CD1c-positive myeloid dendritic cell (primary cell): ENCODE measurements at regions not wholly inside any gene's neighbourhood (a gene's known extent, or its start where the extent isn't known, plus 50 kb on each side); places are given as distances from the start of the nearest gene placed in this dataset.

ENCODE experiments used
- DNase-seq: peaks from one replicate; pipeline ENCODE4 v3.0.0-alpha.2; 2016; ENCODE audit errors: extremely low spot score

DNA sequence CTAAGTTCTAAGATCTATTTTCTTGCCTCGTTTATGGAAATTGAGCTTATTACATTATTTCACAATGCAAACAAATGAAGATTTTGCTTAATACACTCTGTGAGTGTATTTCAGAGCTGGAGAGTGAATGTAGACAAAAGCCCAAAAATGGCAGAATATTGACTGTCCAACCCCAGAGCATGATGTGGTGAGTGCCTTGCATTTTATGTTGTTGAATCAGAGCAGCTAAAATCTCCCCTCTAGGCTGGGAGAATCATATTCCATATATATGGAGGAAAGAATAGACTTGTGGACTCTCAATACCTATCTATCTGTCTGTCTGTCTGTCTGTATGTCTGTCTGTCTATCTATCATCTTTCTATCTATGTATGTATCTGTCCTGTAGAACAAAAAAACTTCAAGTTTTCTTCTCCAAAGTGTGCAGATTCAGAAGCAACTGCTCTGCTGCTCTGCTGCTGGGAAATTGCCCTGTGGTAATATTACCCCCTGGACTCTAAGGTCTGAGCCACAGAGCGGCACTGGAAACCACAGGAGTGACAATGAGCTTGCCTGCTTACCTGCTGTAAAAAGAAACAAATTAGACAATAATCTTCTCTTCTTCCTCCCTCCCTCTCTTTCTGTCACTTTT lies 209.4 kb upstream of the PRICKLE1 start:
- DNase-seq, result no peak

DNA sequence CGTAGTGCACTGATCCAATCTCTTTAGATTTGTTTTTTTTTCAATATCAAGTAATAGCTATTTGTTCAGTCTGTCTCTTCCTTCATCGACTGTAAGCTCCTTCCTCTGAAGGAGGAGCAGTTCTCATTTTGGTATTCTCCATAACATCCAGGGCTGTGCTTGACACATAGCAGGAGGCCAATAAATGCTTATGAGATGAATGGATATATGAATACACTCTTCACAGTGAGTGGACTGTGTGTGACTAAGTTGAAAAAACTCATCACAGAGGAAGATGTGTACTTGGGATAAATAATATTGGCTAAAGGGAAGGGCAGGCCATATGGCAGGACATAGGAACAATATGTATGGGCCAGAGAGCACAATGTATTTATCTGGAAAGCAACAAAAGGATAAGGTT lies 205.3 kb upstream of the PRICKLE1 start:
- DNase-seq, result no peak

GRCh38 chr12:42793166-42793565 lies 203.6 kb upstream of the PRICKLE1 start:
- DNase-seq, result no peak

- DNase-seq, result no peak
Measured at GRCh38 chr12:42792265-42792664, 202.7 kb upstream of the PRICKLE1 start.

GRCh38 chr12:42791399-42791798 lies 201.9 kb upstream of the PRICKLE1 start:
- no peak for DNase-seq

GRCh38 chr12:42790761-42791151 lies 201.2 kb upstream of the PRICKLE1 start:
- no peak for DNase-seq

DNA sequence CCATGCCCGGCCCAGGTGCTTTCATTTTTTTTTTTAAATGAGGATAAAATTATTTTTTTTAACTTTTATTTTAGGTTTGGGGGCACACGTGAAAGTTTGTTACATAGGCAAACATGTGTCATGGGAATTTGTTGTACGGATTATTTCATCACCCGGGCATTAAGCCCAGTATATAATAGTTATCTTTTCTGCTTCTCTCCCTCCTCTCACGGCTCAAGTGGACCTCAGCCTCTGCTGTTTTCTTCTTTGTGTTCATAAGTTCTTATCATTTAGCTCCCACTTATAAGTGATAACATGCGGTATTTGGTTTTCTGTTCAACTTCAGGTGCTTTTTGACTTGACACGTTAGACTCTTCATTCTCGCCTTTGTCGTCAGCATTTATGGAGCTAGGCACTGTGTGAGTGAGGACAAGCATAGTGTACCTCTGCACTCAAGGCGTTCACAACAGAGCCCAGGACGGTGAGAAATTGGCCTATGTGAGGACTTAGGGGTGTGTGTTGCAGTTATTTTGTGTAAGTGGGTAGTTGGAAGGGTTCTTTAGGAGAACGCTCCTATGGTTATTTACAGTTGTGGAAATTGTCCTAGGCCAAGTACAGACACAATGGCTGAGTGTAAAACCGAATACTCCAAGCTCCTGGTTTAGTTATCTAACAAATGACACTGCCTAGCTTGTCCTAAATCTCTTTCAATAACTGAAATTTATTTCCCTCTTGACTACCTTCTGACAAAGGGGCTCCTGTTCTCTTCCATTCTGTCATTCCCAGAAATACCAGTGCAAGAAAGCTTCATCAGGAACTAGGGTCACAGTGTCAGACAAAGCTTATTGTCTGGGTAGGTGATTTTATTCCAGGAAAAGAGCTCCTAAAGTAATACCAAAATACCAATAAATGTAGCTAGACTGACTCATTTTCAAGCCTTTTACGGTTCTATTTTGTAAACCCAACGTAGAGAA lies 200.5 kb upstream of the PRICKLE1 start:
- no peak for DNase-seq

DNA sequence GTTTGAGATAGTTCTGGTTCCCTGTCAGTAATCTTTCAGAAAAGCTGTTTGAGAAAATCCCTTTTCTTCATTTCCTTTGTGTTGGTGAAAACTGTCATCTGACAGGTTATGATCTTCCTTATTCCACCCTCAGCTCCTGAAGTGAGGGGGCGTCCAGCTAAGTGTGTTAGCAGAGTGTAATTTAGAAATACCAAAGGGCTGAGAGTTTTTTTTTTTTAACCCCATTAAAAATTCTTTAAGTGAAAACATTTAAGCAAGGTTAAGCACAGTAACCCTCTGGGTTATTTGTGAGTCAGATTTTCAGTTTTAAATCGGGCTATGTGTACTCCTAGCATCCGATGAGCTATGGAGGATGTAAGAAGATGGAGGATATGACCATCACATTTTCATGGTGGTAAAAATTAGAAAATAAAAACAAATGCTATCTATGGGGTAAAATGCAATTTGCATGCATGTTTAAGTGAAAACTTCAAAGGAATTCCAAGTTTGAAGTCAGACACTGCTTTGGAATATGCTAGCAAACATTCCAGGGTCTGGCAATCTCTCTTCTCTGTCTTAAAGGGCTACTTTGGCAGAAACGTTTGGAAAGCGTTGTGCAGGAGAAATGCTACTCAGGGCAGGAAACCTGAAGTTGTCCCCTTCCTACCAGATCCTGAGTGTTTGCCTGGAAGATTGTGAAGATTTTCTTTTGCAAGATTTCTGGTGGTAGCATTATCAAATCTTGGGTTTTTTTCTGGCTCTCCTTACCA lies 197.0 kb upstream of the PRICKLE1 start:
- DNase-seq, result no peak

- DNase-seq, result no peak
Measured at GRCh38 chr12:42785944-42786343, 196.4 kb upstream of the PRICKLE1 start.

GRCh38 chr12:42780671-42781070 lies 191.1 kb upstream of the PRICKLE1 start:
- DNase-seq, result no peak

DNA sequence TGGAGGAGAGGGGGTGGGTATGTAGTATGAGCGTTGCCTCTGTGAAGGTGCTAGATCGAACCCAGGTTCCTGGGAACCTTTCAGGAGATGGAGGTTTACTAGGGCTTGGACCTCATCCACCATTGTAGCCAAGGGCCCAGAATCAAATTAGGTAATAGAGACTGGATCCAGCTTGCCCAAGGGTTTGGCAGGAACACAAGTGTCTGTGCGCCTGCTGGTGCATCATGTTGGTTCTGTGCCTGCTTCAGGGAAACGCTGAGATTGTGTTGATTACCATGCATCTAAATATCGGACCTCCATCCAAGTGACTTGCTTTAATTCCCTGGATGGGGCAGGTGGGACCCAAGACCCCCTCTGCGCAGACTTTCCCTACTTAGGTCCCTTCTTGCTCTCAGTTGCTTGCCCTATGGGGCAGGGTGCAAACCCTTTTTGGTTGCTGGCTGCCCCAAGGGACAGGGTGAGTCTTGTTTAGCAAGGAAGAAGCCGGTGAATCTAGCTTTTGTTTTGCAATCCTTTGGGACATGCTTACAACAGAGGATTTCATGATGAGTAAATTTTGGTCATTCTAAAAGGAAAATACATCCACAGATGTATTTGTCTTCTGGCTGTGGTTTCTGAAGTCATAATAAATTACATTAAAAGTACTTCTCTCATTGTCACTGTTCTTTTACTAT lies 189.8 kb upstream of the PRICKLE1 start:
- no peak for DNase-seq

DNA sequence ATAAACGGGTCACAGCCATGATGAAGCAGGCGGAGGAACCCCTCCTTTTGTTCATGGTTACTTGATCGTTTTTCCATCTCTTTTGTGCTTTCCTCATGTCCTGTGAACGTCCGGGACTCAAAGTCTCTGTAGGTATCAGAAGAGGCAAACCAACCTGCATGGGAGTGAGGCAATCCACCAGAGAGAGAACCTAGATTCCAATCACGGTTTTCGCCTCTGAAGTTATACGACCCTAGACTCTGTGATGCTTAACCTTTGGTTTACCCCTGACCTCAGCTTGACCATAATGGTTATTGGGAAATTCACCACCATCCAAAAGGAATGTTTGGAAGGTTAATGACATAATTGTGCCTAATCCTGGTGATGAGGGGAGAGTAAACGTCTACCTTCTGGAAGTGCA lies 186.8 kb upstream of the PRICKLE1 start:
- no peak for DNase-seq

DNA sequence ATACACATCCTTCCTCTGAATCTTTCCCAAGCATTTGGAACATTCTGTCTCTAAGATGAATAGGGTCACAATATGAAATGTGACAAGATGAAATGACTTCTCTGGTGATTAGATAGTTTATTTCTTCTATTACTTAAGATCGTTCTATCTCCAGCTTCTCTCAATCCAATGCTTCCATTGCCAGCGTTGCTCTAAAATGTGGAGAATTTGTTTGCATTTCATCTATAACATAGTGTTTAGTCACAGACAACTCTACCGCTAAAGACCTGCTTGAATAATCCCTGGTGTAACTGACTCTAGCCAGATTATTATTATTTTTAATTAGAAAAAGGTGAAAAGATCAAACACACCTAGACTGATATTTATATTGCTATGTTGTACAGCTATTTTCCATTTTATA lies 184.7 kb upstream of the PRICKLE1 start:
- no peak for DNase-seq

DNA sequence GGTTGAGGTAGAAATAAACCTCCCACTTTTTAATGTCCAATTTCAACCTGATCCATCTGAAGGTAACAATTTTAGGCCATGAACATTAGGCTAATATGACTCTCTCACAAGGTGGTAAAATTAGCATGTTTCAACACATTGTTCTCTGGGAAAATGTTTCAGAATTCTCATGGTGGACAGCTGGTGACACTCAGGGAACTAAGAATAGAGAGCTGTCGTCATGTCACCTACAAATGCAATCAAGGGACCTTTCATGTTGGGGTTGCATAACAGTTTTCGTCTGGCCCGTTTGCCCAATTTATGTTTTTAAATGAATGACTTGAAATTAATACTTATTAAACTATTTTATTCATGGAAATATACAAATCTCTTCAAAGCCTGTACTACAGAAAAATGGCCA lies 180.7 kb upstream of the PRICKLE1 start:
- DNase-seq, result no peak

DNA sequence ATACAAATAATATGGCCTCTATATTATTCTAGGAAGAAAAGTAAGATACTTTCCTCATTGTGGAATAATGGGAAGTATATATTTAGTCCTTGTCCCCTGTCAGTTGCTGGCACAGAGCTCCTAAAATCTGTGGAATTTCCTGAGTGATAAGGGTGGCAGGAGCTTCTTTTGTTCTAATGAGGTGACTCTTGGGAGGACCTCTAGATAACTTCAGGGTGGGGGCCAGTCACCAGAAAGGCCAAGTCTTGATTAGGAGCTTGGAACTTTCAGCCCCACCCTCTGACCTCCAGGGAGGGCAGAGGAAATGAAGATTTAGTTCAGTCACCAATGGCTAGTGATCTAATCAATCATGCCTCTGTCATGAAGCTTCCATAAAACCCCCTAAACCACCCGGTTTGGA lies 179.9 kb upstream of the PRICKLE1 start:
- no peak for DNase-seq

- DNase-seq, result no peak
Measured at GRCh38 chr12:42767998-42768397, 178.5 kb upstream of the PRICKLE1 start.

GRCh38 chr12:42767326-42767954 lies 177.9 kb upstream of the PRICKLE1 start:
- no peak for DNase-seq

DNA sequence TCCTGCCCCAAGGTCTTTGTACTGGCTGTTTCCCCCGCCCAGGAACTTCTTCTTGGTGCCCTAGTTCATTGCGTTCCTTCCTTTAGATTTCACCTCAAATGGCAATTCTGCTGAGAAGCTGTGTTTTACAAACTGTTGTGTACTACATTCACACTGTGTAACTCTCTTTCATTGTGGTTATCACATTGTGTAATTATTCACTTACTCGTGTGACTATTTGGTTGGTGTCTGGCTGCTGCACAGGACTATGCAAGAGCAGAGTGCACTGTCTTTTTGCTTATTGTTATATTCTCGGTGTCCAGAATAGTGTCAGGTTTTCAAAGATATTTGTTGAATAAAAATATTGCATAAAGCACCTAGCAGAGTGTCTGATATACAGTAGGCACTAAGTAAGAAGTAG lies 177.2 kb upstream of the PRICKLE1 start:
- no peak for DNase-seq

GRCh38 chr12:42766026-42766425 lies 176.5 kb upstream of the PRICKLE1 start:
- no peak for DNase-seq

DNA sequence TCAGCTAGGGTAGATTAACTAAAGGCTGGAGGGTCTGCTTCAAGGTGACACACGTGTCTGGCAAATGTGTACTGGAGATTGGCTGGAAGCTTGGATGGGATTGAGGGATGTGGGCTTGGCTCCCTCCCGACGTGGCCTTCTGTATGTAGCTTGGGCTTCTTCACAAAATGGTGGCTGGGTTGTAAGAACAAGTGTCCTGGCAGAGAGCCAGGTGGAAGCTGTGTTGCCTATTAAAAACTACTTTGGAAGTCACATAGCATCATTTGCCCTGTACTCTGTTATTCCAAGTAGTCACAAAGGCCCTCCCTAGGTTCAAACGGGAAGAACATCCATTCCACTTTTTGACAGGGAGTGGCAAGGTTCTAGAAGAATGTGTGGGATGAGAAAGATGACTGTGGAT lies 174.1 kb upstream of the PRICKLE1 start:
- no peak for DNase-seq

DNA sequence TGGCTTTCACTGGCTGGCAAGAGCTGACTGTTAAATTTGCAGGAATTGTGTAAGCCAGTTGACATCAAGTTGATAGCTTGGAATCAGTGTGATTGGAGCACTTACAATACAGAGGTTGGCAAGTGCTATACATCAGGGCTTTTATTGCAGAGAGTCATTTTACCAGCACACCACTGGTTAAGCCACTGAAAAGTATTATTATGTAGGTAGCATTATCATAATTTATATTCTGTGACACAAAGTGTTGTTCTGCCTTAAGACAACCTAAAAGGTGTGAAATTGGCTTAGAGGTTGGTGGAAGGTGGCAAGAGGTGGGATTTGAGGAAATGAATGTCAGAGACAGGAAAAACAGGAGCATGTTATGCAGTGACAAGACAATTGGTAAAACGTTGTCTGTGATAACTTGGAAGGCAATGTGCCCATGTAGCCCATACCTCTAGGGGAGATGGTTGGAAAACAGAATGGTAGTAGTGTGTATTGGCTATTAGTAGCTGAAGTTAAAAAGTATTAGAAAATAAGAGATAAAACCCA lies 172.9 kb upstream of the PRICKLE1 start:
- DNase-seq, result no peak
